Activated gamma-delta T cell (primary cell): ENCODE measurements at regions not wholly inside any gene's neighbourhood (a gene's known extent, or its start where the extent isn't known, plus 50 kb on each side); places are given as distances from the start of the nearest gene placed in this dataset.

Experiments
- DNase-seq: peaks from one replicate; lab custom pipeline; 2025; lab: John Stamatoyannopoulos, UW

DNA sequence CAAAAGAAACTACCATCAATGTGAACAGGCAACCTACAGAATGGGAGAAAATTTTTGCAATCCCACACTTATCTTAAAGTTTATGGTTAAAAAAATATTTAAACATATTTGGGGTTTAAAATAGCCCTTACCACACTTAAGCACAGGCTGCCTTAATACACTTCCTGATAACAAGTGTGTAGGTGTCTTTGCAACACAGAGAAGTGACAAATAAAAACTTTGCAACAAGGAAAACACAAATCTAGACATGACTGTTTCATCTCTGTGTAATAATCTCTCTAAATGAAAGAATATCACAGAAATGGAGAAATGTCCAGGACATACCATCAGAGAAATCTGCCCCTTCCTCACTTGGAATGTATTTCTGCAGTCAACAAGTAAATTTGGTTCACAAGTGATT is 464.1 kb upstream of the ARHGEF26 start:
- DNase-seq = no peak

DNA sequence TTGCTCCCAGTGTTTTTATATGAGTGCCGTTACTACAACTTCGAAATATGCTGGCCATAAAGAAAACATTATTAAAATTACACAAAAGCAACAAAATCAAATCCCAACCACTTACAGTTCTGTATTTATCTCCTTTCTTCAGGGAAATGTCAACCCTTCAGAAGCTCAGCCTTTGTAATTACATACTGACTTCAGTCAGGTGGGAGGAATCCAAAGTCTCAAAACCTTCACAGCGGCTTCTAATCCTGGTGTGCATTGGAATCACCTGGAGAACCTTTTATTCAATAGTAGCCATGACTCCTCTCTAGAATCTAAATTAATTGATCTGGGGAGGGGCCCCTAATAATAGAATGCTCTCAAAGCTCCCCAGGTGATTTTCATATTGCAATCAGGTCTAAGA is 463.7 kb upstream of the ARHGEF26 start:
- DNase-seq = no peak

DNA sequence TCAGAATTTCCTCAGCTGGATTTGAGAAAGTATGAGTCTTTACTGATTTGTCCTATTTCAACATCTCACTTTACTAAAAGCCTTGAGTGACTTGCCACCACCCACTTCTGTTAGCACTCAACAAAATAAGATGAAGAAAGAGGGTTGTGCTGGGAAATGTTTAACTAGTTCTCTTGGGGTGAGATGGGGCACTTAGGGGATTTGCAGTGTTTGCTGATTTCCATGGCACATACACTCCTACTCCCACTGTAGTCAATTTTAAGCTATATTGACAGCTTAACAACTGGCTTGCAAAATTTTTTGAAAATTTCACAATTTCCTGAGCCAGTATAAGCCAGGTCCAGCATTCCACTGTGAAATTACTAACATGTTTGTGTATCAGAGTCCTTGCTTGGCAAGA is 463.1 kb upstream of the ARHGEF26 start:
- DNase-seq = no peak

DNA sequence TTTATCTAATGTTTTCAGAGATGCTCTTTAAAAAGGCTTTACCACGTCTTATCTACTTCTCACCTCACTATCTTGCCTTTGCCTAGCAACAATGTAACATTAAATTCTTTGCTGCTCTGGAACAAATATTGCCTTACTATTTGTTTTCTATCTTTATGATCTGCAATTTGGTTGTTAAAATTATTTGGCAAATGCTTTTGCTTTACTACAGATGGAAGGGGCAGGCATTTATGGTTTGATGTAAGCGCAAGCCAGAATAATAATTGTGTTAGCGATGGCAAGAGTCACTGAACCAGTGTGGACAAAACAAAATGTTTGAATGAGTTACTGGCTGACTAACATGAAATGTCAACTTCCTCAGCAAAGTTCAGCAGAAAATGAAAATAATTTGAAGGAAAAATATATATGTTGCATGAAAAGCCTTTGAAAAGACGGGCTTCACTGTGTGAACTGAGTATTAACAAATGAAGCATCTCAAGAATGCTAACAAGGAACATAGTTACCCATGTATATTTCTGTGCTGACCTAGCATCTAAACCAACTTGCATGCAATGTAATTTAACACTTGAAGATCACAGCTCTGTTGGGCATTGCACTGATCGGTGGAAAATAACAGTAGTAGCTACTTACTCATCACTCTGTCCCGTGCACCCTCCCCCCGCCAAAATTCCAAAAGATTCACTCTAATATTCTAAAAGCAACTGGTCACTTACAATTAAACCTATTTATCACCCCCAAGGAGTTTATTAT is 454.0 kb upstream of the ARHGEF26 start:
- no peak for DNase-seq

GRCh38 chr3:153669527-153669926 is 451.7 kb upstream of the ARHGEF26 start:
- DNase-seq = no peak

DNA sequence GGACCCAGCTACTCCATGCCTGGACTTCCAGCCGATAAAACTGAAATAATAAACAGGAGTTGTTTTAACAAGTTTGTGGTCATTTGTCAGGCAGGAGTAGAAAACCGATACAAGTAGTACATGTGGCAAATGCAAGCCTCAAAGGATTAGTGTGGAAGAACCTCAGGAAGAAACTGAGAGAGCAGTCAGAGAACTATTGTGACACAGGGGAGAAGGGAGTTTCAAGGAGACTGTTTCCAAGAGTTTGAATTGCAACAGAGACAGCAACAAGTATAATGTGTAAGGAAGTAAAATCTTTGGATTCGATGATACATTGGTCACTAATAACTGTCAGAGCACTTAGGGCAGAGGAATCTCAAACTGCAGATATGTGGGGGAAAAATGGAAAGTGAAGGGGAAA is 450.6 kb upstream of the ARHGEF26 start:
- no peak for DNase-seq

GRCh38 chr3:153673853-153674252 is 447.3 kb upstream of the ARHGEF26 start:
- no peak for DNase-seq

- no peak for DNase-seq
Observed at GRCh38 chr3:153679714-153680113, 441.5 kb upstream of the ARHGEF26 start.

GRCh38 chr3:153680526-153680925 is 440.7 kb upstream of the ARHGEF26 start:
- DNase-seq = no peak

DNA sequence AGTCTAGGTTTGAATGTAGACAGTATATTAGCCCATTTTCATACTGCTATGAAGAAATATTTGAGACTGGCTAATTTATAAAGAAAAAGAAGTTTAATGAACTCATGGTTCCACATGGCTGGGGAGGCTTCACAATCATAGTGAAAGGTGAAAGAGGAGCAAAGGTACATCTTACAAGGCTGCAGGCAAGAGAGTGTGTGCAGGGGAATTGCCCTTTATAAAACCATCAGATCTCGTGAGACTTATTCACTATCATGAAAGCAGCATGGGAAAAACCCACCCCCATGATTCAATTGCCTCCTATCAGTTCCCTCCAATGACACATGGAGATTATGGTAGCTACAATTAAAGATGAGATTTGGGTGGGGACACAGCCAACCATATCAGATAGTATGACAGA is 440.1 kb upstream of the ARHGEF26 start:
- DNase-seq = no peak

GRCh38 chr3:153688301-153689120 is 432.7 kb upstream of the ARHGEF26 start:
- DNase-seq = no peak

GRCh38 chr3:153693207-153693606 is 428.0 kb upstream of the ARHGEF26 start:
- no peak for DNase-seq

GRCh38 chr3:153702106-153702505 is 419.1 kb upstream of the ARHGEF26 start:
- DNase-seq = no peak

DNA sequence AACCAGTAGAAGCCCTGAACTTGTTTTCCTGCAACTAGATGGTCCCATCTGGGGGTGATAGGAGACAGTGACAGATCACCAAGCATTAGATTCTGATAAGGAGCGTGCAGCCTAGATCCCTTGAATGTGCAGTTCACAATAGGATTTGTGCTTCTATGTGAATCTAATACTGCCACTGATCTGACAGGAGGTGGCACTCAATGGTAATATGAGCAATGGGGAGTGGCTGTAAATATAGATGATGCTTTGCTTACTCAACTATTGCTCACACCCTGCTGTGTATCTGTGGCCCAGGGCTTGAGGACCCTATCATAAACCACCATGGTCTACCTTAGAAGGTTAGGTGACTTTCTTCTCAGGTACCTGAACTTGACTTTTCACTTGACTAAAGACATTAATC is 417.1 kb upstream of the ARHGEF26 start:
- DNase-seq = no peak

DNA sequence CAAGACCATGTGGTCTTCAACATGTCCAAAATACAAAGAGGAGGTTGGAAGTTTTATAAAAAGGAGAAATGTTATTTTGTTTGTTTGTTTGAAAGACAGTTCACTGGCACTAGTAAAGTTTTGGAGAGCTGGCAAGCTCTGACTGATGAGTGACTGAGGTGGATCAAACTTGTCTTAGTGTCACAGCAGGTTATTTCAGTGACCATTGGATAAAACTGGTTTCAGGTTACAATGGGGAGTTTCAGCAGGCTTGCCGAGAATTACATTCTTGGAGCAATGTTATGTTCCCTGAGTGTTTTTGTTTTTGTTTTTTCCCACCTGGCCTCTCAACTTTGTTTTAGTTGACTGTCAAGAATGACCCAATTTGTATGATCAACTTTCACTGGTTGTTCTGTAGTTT is 414.5 kb upstream of the ARHGEF26 start:
- DNase-seq = no peak

GRCh38 chr3:153714016-153714415 is 407.2 kb upstream of the ARHGEF26 start:
- DNase-seq = no peak

GRCh38 chr3:153714588-153715290 is 406.5 kb upstream of the ARHGEF26 start:
- DNase-seq = no peak

- DNase-seq = no peak
Observed at GRCh38 chr3:153722157-153722556, 399.0 kb upstream of the ARHGEF26 start.

GRCh38 chr3:153731071-153731470 is 390.1 kb upstream of the ARHGEF26 start:
- DNase-seq = no peak

DNA sequence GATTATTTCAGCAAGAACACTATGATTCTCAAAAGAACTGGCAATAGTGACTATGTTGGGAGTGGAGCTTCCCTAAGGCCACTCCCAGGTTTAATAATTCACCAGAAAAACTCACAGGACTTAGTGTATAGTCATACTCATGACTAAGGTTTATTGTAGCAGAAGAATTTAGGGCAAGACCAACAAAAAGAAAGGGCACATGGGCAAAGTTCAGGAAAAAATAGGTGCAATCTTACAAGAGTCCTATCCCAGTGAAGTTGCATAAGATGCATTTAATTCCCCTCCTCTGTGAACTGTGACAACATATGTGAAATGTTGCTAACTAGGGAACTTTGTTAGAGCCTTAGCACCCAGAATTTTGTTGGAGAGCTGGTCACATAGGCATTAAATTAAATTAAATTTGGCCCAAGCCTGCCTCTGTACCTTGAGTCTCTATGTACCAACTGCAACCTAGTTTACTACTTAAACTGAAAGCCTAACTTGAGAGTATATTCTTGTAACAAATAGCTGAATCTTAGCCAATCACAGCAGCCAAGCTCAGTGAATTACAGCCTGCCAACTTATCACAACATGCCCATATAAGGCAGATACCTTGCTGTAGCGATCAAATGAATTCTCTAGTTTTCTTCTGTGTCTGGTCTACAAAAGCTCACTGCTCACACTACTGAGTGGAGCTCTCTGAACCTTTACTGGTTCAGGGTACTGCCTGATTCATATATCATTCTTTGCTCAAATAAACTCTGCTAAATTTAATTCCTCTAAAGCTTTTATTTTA is 386.2 kb upstream of the ARHGEF26 start:
- no peak for DNase-seq

DNA sequence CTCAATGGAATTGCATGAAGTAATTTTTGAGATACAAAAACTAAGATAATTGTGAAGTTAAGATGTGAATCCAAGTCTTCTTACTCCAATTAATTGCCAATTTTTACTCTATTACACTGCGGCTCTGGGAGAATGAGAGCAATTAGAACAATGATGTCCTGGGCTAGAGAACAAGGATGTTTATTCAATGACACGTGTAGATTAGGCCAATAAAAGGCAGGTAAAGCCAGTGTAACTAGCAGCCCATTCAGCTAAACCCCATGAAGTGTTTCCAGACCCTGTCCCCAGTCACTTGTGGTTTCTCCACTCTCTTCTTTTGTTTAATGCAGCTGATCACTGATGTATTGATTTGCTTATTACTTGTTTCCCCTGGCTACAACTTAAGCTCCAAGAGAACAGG is 381.1 kb upstream of the ARHGEF26 start:
- no peak for DNase-seq

DNA sequence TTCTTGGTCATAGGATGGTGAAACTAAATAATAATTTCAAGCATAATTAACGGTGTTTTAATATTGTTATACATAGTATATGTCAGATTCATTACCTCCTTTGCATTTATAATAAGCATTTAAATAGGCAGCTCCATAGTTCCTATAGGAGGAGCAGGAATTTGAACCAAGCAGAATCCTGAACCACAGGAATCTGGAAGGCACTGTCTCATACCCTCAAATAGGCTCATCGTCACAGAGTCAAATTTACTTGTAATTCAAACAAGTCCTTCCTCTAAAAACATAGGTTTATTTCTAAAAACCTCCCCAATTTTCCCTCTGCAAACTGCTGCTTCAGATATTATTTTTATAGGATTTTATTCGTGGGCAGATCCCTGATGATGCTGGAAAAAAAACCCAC is 376.3 kb upstream of the ARHGEF26 start:
- no peak for DNase-seq
